MCF 10A (cell line): ENCODE measurements at regions not wholly inside any gene's neighbourhood (a gene's known extent, or its start where the extent isn't known, plus 50 kb on each side); places are given as distances from the start of the nearest gene placed in this dataset.

Experiments used
- BruUV-seq: library from RNA; stranded (reverse); fragments of 400-500 nt; replicated peaks from 2 replicates; lab custom pipeline; 2021; lab: Mats Ljungman, UMichigan
- CTCF ChIA-PET: fragments of 300-600 bp; sonication (Branson Sonifier 250); formaldehyde crosslinking; extraction: SDS; loops from one replicate; lab custom pipeline; 2021; ENCODE audit warnings: antibody characterized with exemption, inconsistent platforms; lab: Yijun Ruan, JAX
- POLR2A ChIA-PET: fragments of 300-600, 350-650 bp; sonication (Branson Sonifier 250); formaldehyde crosslinking; extraction: SDS; loops from one replicate; lab custom pipeline; 2020; ENCODE audit warnings: antibody characterized with exemption, inconsistent platforms; lab: Yijun Ruan, JAX
- DNase-seq: peaks from one replicate; pipeline ENCODE4 v3.0.0-alpha.2; 2018; ENCODE audit not compliant: unreplicated experiment
- H3K27ac Mint-ChIP-seq: one replicate; pipeline ENCODE4 v1.8.0; 2022; ENCODE audit warnings: mild to moderate bottlenecking, low read depth, mixed read lengths; ENCODE audit not compliant: unreplicated experiment
- H3K27me3 Mint-ChIP-seq: one replicate; pipeline ENCODE4 v1.8.0; 2022; ENCODE audit warnings: mixed read lengths; ENCODE audit not compliant: insufficient read depth, unreplicated experiment
- H3K36me3 Mint-ChIP-seq: one replicate; pipeline ENCODE4 v1.8.0; 2022; ENCODE audit warnings: mild to moderate bottlenecking, moderate library complexity, mixed read lengths; ENCODE audit not compliant: insufficient read depth, unreplicated experiment
- H3K4me1 Mint-ChIP-seq: one replicate; pipeline ENCODE4 v1.8.0; 2022; ENCODE audit warnings: mixed read lengths; ENCODE audit not compliant: insufficient read depth, unreplicated experiment
- H3K4me3 Mint-ChIP-seq: one replicate; pipeline ENCODE4 v1.8.0; 2022; ENCODE audit warnings: mild to moderate bottlenecking, moderate library complexity, mixed read lengths; ENCODE audit not compliant: unreplicated experiment
- H3K9me3 Mint-ChIP-seq: one replicate; pipeline ENCODE4 v1.8.0; 2022; ENCODE audit warnings: mixed read lengths; ENCODE audit not compliant: unreplicated experiment
- intact Hi-C: fragments of 100-400 bp; cut with micrococcal nuclease; formaldehyde crosslinking; loops from 2 replicates; pipeline ENCODE4 v1.14.1; 2022
- TF ChIP-seq, protein P1 (sequence below): fragments of 200-600 bp; IDR thresholded peaks from one replicate; pipeline ENCODE4 v1.8.0; 2022; ENCODE audit warnings: antibody characterized with exemption, mild to moderate bottlenecking; ENCODE audit not compliant: unreplicated experiment

DNA sequence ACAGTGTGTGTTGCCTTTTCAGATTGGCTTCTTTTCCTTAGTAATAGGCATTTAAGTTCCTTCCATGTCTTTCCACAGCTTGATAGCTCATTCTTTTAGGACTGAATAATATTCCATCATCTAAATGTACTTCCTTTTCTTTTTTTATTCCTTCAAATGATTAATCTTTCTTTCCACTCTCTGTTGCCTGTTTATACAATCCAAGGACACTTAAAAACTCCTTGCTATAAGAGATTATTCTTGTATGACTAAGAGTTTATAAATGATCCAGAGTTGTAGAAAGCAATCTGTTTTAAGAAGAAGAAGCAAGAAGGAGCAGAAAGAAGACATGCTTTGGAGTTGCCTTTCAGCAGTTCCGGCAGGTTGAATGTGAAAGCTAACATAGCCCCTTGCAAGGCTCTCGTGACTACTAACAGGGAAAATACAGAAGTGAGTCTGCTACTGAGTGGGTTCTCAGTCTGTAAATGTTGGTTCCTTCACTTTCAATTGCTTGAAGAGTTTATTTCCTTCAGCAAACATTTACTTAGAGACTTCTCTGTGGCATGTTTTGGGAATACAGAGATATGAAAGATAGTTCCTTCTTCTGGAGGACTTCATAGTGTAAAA lies 123.0 kb downstream of the PMAIP1 start:
- intact Hi-C loops: no loop called here
- no peaks in the 10 kb centered on the region for H3K9me3 Mint-ChIP-seq
- ChIA-PET POLR2A (no interaction called here), CTCF (interaction anchor here (0.7 kb wide), 1 partner anchor 28 kb away, joined by 3 read pairs; no protein-coding TSS in a partner anchor)
- BruUV-seq: no TSS peak
- TF ChIP-seq, protein P1, sequence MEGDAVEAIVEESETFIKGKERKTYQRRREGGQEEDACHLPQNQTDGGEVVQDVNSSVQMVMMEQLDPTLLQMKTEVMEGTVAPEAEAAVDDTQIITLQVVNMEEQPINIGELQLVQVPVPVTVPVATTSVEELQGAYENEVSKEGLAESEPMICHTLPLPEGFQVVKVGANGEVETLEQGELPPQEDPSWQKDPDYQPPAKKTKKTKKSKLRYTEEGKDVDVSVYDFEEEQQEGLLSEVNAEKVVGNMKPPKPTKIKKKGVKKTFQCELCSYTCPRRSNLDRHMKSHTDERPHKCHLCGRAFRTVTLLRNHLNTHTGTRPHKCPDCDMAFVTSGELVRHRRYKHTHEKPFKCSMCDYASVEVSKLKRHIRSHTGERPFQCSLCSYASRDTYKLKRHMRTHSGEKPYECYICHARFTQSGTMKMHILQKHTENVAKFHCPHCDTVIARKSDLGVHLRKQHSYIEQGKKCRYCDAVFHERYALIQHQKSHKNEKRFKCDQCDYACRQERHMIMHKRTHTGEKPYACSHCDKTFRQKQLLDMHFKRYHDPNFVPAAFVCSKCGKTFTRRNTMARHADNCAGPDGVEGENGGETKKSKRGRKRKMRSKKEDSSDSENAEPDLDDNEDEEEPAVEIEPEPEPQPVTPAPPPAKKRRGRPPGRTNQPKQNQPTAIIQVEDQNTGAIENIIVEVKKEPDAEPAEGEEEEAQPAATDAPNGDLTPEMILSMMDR: no peak
- no peaks in the 10 kb centered on the region for H3K36me3 Mint-ChIP-seq
- DNase-seq: no peak
- no peak overlapping the region for H3K4me3 Mint-ChIP-seq
- peaks cover 18% of the 10 kb centered on the region for H3K4me1 Mint-ChIP-seq
- H3K27ac Mint-ChIP-seq: no peak overlapping the region
- peaks cover 29% of the 10 kb centered on the region for H3K27me3 Mint-ChIP-seq

DNA sequence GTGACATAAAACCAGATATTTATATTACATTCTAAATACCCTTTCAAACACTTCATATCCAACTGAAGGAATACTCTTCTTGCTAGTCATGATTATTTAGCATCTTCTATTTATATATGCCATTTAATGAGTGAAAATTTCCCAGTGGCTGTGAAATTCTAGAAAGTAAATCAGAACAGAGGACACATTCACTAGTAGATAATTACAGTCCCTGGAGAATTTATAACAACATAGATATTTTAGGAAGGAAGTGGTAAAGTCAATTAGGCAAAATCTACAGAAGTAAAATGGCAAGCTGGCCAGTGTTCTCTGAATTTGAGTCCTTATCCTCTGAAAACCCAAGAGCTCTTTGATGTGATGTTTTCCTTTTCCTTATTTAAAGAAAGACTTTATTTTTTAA lies 121.8 kb downstream of the PMAIP1 start:
- no peak overlapping the region for H3K27ac Mint-ChIP-seq
- no peak for DNase-seq
- BruUV-seq: no TSS peak
- H3K4me1 Mint-ChIP-seq: peaks cover 18% of the 10 kb centered on the region
- no peak overlapping the region for H3K4me3 Mint-ChIP-seq
- intact Hi-C loops: no loop called here
- H3K36me3 Mint-ChIP-seq: no peaks in the 10 kb centered on the region
- ChIA-PET CTCF (interaction anchor here (0.6 kb wide), 1 partner anchor 519 kb away, joined by 3 read pairs; no protein-coding TSS in a partner anchor), POLR2A (no interaction called here)
- no peaks in the 10 kb centered on the region for H3K9me3 Mint-ChIP-seq
- TF ChIP-seq, protein P1: no peak
- peaks cover 29% of the 10 kb centered on the region for H3K27me3 Mint-ChIP-seq

DNA sequence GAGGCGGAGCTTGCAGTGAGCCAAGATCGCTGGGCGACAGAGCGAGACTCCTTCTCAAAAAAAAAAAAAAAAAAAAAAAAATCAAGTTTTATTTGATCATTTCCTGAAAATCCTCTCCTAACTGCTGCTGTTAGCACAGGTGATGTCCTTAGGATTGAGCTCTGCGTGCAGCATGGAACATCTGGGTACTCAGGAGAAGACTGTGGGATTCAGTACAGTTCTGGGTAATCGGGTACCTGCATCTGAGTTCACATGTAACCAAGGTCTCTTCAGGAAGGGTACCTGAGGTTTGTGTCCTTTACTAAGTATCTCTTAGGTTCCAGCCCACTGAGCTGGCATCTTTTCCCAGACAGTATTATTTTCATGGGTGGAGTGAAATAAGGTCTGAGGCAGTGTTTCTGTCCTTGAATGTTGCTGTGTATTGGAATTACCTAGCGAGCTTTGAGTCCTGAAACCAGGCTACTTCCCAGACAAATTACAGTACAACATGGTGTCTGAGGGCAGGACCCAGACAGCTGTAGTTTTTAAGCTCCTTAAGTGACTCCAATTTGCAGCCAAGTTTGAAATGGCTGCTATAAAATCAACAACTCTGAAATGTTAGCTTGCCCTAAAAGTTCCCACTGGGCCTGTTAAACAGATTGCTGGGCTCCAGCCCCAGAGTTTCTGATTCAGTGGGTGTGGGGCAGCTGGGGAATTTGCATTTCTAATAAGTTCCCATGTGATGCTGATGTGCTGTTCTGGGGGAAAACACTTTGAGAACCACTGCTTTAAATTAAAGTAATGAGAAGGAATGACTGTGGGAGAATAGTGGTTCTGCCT lies 120.5 kb downstream of the PMAIP1 start:
- POLR2A ChIA-PET: interaction anchor here (0.8 kb wide), 1 partner anchor 442 kb away, joined by 3 read pairs; no protein-coding TSS in a partner anchor
- intact Hi-C loops: no loop called here
- no TSS peak for BruUV-seq
- no peak for DNase-seq
- no peak overlapping the region for H3K4me3 Mint-ChIP-seq
- H3K27ac Mint-ChIP-seq: no peak overlapping the region
- CTCF ChIA-PET: interaction anchor here (0.5 to 2.6 kb wide), 7 partner anchors 16 to 394 kb away, joined by 3 to 12 read pairs (median 4); no protein-coding TSS in a partner anchor
- H3K36me3 Mint-ChIP-seq: no peaks in the 10 kb centered on the region
- peaks cover 27% of the 10 kb centered on the region for H3K27me3 Mint-ChIP-seq
- TF ChIP-seq, protein P1: no peak
- peaks cover 18% of the 10 kb centered on the region for H3K4me1 Mint-ChIP-seq
- H3K9me3 Mint-ChIP-seq: no peaks in the 10 kb centered on the region

DNA sequence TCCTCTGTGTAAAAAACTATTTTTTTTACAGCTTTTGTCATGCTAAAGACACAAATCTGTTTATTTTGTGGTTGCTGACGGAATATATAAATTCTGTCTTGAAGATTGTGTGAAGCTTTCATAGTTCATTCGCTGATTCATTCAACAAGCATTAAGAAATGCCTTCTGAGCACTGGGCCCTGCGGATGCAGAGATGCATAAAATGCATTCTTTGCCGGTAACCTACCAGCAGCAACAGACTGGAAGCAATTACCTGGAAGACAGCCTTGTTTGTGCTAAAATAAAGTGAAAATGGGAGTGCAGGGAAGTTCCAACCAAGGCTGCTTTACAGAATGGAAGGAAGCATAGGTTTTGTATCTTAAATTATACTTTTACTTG lies 119.7 kb downstream of the PMAIP1 start:
- Mint-ChIP-seq H3K27ac (no peak overlapping the region), H3K4me1 (peaks cover 12% of the 10 kb centered on the region), H3K4me3 (no peak overlapping the region), H3K27me3 (peaks cover 18% of the 10 kb centered on the region), H3K9me3 (no peaks in the 10 kb centered on the region), H3K36me3 (no peaks in the 10 kb centered on the region)
- POLR2A ChIA-PET: no interaction called here
- CTCF ChIA-PET: interaction anchor here (0.6 to 2.6 kb wide), 5 partner anchors 23 to 395 kb away, joined by 3 to 12 read pairs (median 3); no protein-coding TSS in a partner anchor
- intact Hi-C loops: no loop called here
- BruUV-seq: no TSS peak
- TF ChIP-seq, protein P1: no peak
- DNase-seq: peak; percentile 21
